GM23248 (cell line): ENCODE measurements at regions not wholly inside any gene's neighbourhood (a gene's known extent, or its start where the extent isn't known, plus 50 kb on each side); places are given as distances from the start of the nearest gene placed in this dataset.

Experiments used
- DNase-seq: peaks from one replicate; pipeline ENCODE4 v3.0.0-alpha.2; 2015
- H2AFZ ChIP-seq: fragments of 200-600 bp; sonication (generic); 2 replicates; pipeline ENCODE4 v1.6.1; 2016; ENCODE audit warnings: antibody characterized with exemption
- H3F3A ChIP-seq: fragments of 200-600 bp; sonication (generic); 2 replicates; pipeline ENCODE4 v1.6.1; 2016; ENCODE audit warnings: mild to moderate bottlenecking, antibody characterized with exemption, mixed run types; ENCODE audit not compliant: insufficient read depth
- H3K27ac ChIP-seq: fragments of 200-600 bp; sonication (generic); 2 replicates; pipeline ENCODE4 v1.5.1; 2016; ENCODE audit warnings: mild to moderate bottlenecking
- H3K27me3 ChIP-seq: fragments of 200-600 bp; sonication (generic); replicated peaks from 2 replicates; pipeline ENCODE4 v1.6.1; 2016; ENCODE audit warnings: mild to moderate bottlenecking; ENCODE audit not compliant: insufficient read depth
- H3K36me3 ChIP-seq: fragments of 200-600 bp; sonication (generic); 2 replicates; pipeline ENCODE4 v1.6.1; 2016; ENCODE audit warnings: low read depth, mild to moderate bottlenecking
- H3K4me1 ChIP-seq: fragments of 200-600 bp; sonication (generic); 2 replicates; pipeline ENCODE4 v1.6.1; 2016; ENCODE audit warnings: mild to moderate bottlenecking; ENCODE audit not compliant: insufficient read depth
- H3K4me2 ChIP-seq: fragments of 200-600 bp; sonication (generic); one replicate; pipeline ENCODE4 v1.6.1; 2016; ENCODE audit warnings: mild to moderate bottlenecking; ENCODE audit not compliant: unreplicated experiment
- H3K4me3 ChIP-seq: fragments of 200-600 bp; sonication (generic); 2 replicates; pipeline ENCODE4 v1.5.1; 2016; ENCODE audit warnings: mild to moderate bottlenecking
- H3K79me2 ChIP-seq: fragments of 200-600 bp; sonication (generic); 2 replicates; pipeline ENCODE4 v1.6.1; 2016; ENCODE audit warnings: mild to moderate bottlenecking; ENCODE audit not compliant: insufficient read depth
- H3K9ac ChIP-seq: fragments of 200-600 bp; sonication (generic); 2 replicates; pipeline ENCODE4 v1.6.1; 2016; ENCODE audit warnings: mild to moderate bottlenecking
- H3K9me2 ChIP-seq: fragments of 200-600 bp; sonication (generic); 2 replicates; pipeline ENCODE4 v1.6.1; 2016; ENCODE audit warnings: mixed run types, mild to moderate bottlenecking, moderate library complexity; ENCODE audit not compliant: insufficient read depth
- H3K9me3 ChIP-seq: fragments of 200-600 bp; sonication (generic); one replicate; pipeline ENCODE4 v1.6.1; 2017; ENCODE audit warnings: low read depth
- H4K20me1 ChIP-seq: fragments of 200-600 bp; sonication (generic); 2 replicates; pipeline ENCODE4 v1.6.0; 2016; ENCODE audit not compliant: insufficient read depth
- EZH2 ChIP-seq: fragments of 200-600 bp; sonication (generic); IDR thresholded peaks from 2 replicates; pipeline ENCODE4 v1.6.1; 2018; ENCODE audit warnings: antibody characterized with exemption, mild to moderate bottlenecking; ENCODE audit not compliant: insufficient read depth, poor library complexity, severe bottlenecking
- EZH2phosphoT487 ChIP-seq: fragments of 200-600 bp; sonication (generic); IDR thresholded peaks from 2 replicates; pipeline ENCODE4 v1.6.1; 2018; ENCODE audit warnings: antibody characterized with exemption, moderate library complexity, mild to moderate bottlenecking, low read depth; ENCODE audit not compliant: insufficient read depth
- WGBS, 2 experiments: methylation state at CpG; one replicate each; pipeline ENCODE4 v1.1.6; 2015 to 2017; ENCODE audit warnings: low lambda C conversion rate in 2 of 2, low coverage in 1 of 2; ENCODE audit errors: missing lambda C conversion rate in 2 of 2; 5-methylcytosine and 5-hydroxymethylcytosine counted together
- in situ Hi-C: fragments of 300-500 bp; cut with MboI; formaldehyde crosslinking; loops from 2 replicates; pipeline ENCODE4 v1.15.0; 2020

DNA sequence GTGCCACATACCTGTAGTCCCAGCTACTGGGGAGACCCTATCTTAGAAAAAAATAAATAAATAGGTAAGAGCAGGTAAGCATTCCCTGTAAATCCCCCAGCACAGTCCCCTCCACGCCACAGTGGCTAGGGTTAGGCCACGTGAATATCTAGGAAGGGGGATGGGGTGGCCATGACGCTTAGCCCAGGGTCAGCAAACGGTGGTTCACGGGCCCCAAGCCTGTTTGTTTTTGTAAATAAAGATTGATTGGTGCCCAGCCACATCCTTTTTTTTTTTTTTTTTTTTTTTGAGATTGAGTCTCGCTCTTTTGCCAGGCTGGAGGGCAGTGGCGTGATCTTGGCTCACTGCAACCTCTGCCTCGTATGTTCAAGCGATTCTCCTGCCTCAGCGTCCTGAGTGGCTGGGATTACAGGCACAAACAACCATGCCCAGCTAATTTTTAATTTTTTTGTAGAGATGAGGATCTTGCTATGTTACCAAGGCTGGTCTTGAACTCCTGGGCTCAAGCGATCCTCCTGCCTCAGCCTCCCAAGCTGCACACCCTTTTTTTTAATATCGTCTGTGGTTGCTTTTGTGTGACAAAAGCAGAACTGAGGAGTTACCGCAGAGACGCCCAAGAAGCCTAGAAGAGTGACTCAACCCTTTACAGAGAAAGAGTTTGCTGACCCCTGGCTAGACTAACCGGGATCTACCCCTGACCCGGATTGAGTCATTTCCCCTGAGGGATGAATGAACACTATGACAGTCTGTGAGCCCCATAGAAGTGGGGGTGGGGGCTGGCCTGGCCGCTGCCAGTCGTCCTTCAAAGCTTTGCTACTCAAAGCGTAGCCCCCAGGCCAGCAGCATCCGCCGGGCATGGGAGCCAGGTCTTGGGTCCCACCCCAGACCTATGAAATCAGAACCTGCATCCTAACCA lies 113.7 kb upstream of the NCOR2 start:
- no peak for TF ChIP-seq EZH2phosphoT487
- TF ChIP-seq EZH2 = no peak
- 41 to 42% methylated on average over 20 to 21 of the region's 21 CpGs for whole genome bisulfite sequencing, 2 experiments

DNA sequence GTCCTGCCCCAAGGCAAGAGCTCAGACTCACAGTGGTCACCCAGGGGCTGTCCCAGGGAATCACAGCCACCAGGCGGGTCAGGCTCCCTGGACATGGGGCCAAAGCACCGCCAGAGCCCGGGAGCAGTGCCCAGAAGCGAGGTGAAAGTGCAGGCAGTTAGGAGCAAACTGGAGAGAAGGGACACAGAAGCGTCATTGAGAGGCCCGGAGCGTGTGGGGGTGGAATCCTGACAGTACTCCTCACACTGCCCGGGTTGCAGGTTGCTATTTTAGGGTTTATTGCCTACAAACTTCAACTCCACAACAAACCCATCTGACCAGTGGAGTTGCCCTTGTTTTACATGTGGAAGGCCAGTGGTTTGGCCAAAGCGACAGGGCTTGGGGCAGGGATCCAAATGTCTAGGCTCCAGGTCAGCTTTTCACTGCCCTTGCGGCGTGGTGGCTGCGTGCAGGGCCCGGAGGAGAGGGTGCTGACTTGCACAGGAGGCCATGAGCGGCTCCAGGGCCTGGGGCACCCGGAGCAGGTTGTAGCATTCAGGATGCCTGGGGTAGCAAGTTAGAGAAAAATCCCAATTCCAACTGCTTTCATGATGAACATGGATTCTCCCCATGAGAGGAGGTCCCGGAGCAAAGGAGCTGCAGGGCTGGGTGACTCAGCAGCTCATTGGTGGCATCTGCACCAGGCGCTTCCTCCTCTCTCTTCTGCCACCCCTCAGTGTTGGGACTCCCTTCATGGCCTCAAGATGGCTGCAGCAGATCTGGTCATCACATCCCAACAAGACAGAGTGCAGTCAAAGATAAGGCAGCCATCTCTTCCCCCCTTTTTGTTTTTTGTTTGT lies 112.3 kb upstream of the NCOR2 start:
- Histone ChIP-seq H3K4me2 (no peak overlapping the region), H3K9ac (no peak overlapping the region), H3K27ac (no peak overlapping the region), H3K9me2 (no peaks in the 10 kb centered on the region), H3K4me1 (peaks cover 41% of the 10 kb centered on the region), H3K36me3 (no peaks in the 10 kb centered on the region), H3K79me2 (no peaks in the 10 kb centered on the region), H3K9me3 (no peaks in the 10 kb centered on the region), H3K4me3 (no peak overlapping the region), H4K20me1 (no peaks in the 10 kb centered on the region), H3K27me3 (no peaks in the 10 kb centered on the region), H2AFZ (no peak overlapping the region), H3F3A (peaks cover 28% of the 10 kb centered on the region)
- TF ChIP-seq EZH2 = no peak
- TF ChIP-seq EZH2phosphoT487 = no peak
- WGBS, 2 experiments = 84% methylated on average over 17 of the region's 17 CpGs
- in situ Hi-C loops = no loop called here
- peak; percentile 32 for DNase-seq

More for the DNA sequence above, 113.7 kb upstream of the NCOR2 start:
- peak overlapping the region; percentile 11 for H3K4me3 ChIP-seq
- H3K27ac ChIP-seq = peak overlapping the region; percentile 89
- H3K79me2 ChIP-seq = no peaks in the 10 kb centered on the region
- peak overlapping the region; percentile 64 for H3K4me2 ChIP-seq
- in situ Hi-C loops = no loop called here
- H4K20me1 ChIP-seq = no peaks in the 10 kb centered on the region
- no peaks in the 10 kb centered on the region for H3K36me3 ChIP-seq
- H3K9me2 ChIP-seq = no peaks in the 10 kb centered on the region
- no peaks in the 10 kb centered on the region for H3K9me3 ChIP-seq
- peaks cover 45% of the 10 kb centered on the region for H3K4me1 ChIP-seq
- peaks cover 35% of the 10 kb centered on the region for H3F3A ChIP-seq
- H3K9ac ChIP-seq = peak overlapping the region; percentile 77
- DNase-seq = peak; percentile 99
- no peaks in the 10 kb centered on the region for H3K27me3 ChIP-seq
- H2AFZ ChIP-seq = peak overlapping the region; percentile 40

DNA sequence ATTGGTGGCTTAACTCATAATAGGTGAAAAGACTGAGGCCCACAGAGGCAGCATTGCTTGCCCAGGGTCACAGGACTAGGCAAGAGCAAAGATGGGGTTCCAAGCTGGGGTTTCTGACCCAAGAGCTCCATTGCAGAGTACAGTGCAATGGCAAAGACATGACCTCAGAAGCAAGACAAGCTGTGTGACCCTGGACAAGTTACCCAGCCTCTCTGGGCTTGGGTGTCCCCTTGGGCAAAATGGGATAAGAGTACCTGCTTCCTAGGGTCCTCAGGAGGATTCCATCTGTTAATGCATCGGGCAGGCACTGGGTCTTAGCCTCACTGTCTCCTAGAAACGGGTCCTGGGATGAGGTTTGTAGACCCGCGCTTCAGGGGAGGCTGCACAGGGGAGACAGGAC lies 111.6 kb upstream of the NCOR2 start:
- H3K36me3 ChIP-seq = no peaks in the 10 kb centered on the region
- WGBS, 2 experiments = 93 to 95% methylated on average over 4 of the region's 4 CpGs
- TF ChIP-seq EZH2phosphoT487 (no peak), EZH2 (no peak)
- H3K9me2 ChIP-seq = no peaks in the 10 kb centered on the region
- H3K4me2 ChIP-seq = no peak overlapping the region
- H3K4me3 ChIP-seq = no peak overlapping the region
- H3K9me3 ChIP-seq = no peaks in the 10 kb centered on the region
- no peak overlapping the region for H3K9ac ChIP-seq
- H3K27me3 ChIP-seq = no peaks in the 10 kb centered on the region
- no peaks in the 10 kb centered on the region for H4K20me1 ChIP-seq
- in situ Hi-C loops = no loop called here
- peaks cover 34% of the 10 kb centered on the region for H3K4me1 ChIP-seq
- no peak overlapping the region for H3K27ac ChIP-seq
- H2AFZ ChIP-seq = no peak overlapping the region
- H3K79me2 ChIP-seq = no peaks in the 10 kb centered on the region
- H3F3A ChIP-seq = peaks cover 21% of the 10 kb centered on the region
- DNase-seq = no peak

DNA sequence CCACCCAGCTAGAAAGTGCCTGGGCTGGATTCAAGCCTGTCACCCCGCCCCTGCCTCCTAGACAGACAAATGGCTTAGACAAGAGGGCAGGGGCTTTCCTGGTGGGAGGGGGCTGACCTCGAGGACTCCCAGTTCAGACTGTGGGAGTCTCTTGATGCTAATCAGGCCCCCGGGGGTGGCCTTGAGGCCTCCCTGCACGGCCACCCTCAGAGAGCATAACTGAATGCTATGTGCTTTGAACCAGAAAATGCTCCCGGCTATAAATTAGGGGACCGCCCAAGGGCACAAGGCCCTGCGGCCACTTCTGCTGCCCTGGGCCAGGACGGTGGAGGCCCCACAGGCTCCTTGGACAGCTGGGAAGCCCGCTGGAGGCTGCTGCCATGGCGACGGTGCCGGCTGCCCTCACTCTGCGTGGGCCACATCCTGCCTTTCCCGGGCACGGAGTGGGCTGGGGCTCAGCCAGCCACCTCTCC lies 111.0 kb upstream of the NCOR2 start:
- no peaks in the 10 kb centered on the region for H3K27me3 ChIP-seq
- 69 to 74% methylated on average over 11 to 15 of the region's 15 CpGs for WGBS, 2 experiments

More for the DNA sequence above, 111.0 kb upstream of the NCOR2 start:
- H3K9me2 ChIP-seq = no peaks in the 10 kb centered on the region
- no peak overlapping the region for H3K9ac ChIP-seq
- in situ Hi-C loops = no loop called here
- H3K4me3 ChIP-seq = no peak overlapping the region
- no peaks in the 10 kb centered on the region for H3K36me3 ChIP-seq
- no peak overlapping the region for H3K4me2 ChIP-seq
- H4K20me1 ChIP-seq = no peaks in the 10 kb centered on the region
- TF ChIP-seq EZH2 = no peak
- no peak for TF ChIP-seq EZH2phosphoT487
- no peak overlapping the region for H2AFZ ChIP-seq
- DNase-seq = no peak
- H3K27ac ChIP-seq = no peak overlapping the region
- H3F3A ChIP-seq = peaks cover 15% of the 10 kb centered on the region
- no peaks in the 10 kb centered on the region for H3K9me3 ChIP-seq
- no peaks in the 10 kb centered on the region for H3K79me2 ChIP-seq
- peaks cover 33% of the 10 kb centered on the region for H3K4me1 ChIP-seq
